Type B pancreatic cell (in vitro differentiated cells): ENCODE measurements at regions not wholly inside any gene's neighbourhood (a gene's known extent, or its start where the extent isn't known, plus 50 kb on each side); places are given as distances from the start of the nearest gene placed in this dataset.

Experiments used
- DNase-seq: peaks from one replicate; pipeline ENCODE4 v3.0.0; 2021; ENCODE audit warnings: mixed read lengths; ENCODE audit not compliant: unreplicated experiment; ENCODE audit errors: extremely low spot score
- H3K27ac Mint-ChIP-seq: 2 replicates; pipeline ENCODE4 v1.8.0; 2021; ENCODE audit warnings: mild to moderate bottlenecking, mixed read lengths
- H3K27me3 Mint-ChIP-seq: 2 replicates; pipeline ENCODE4 v1.8.0; 2021; ENCODE audit warnings: mixed read lengths
- H3K36me3 Mint-ChIP-seq: 2 replicates; pipeline ENCODE4 v1.8.0; 2021; ENCODE audit warnings: mixed read lengths
- H3K4me1 Mint-ChIP-seq: one replicate; pipeline ENCODE4 v1.8.0; 2021; ENCODE audit warnings: mixed read lengths; ENCODE audit not compliant: unreplicated experiment
- H3K4me3 Mint-ChIP-seq: 2 replicates; pipeline ENCODE4 v1.8.0; 2021; ENCODE audit warnings: mild to moderate bottlenecking, mixed read lengths
- H3K9me3 Mint-ChIP-seq: 2 replicates; pipeline ENCODE4 v1.8.0; 2021; ENCODE audit warnings: mixed read lengths
- TF ChIP-seq, protein P1 (sequence below): fragments of 200-600 bp; sonication (generic); conservative IDR thresholded peaks from 2 replicates; pipeline ENCODE4 v1.5.0; 2021; ENCODE audit warnings: antibody characterized with exemption, mild to moderate bottlenecking

DNA sequence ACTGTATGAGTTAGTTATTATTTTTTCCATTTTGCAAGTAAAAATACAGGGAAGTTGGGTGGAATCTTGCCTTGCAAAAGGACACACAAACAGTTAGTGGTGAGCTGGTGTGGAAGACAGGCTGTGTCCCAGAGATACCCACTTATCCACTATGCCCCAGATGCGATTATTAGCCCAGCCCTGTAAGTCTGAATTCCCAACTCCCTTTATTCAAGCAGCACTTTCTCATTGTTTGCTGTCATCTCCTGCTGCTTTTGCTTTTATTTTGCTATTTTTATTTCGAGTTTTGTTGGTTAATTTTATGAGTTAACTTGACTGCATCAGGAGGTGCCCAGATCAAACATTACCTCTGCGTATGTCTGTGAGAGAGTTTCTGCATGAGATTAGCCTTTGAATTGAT, 239.4 kb downstream of the DOK5 start:
- no peaks in the 10 kb centered on the region for H3K36me3 Mint-ChIP-seq
- H3K27ac Mint-ChIP-seq = no peak overlapping the region
- H3K4me3 Mint-ChIP-seq = no peak overlapping the region
- no peaks in the 10 kb centered on the region for H3K9me3 Mint-ChIP-seq
- no peak for DNase-seq
- TF ChIP-seq, protein P1, sequence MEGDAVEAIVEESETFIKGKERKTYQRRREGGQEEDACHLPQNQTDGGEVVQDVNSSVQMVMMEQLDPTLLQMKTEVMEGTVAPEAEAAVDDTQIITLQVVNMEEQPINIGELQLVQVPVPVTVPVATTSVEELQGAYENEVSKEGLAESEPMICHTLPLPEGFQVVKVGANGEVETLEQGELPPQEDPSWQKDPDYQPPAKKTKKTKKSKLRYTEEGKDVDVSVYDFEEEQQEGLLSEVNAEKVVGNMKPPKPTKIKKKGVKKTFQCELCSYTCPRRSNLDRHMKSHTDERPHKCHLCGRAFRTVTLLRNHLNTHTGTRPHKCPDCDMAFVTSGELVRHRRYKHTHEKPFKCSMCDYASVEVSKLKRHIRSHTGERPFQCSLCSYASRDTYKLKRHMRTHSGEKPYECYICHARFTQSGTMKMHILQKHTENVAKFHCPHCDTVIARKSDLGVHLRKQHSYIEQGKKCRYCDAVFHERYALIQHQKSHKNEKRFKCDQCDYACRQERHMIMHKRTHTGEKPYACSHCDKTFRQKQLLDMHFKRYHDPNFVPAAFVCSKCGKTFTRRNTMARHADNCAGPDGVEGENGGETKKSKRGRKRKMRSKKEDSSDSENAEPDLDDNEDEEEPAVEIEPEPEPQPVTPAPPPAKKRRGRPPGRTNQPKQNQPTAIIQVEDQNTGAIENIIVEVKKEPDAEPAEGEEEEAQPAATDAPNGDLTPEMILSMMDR = no peak
- H3K27me3 Mint-ChIP-seq = peaks cover 9% of the 10 kb centered on the region
- peaks cover 17% of the 10 kb centered on the region for H3K4me1 Mint-ChIP-seq

DNA sequence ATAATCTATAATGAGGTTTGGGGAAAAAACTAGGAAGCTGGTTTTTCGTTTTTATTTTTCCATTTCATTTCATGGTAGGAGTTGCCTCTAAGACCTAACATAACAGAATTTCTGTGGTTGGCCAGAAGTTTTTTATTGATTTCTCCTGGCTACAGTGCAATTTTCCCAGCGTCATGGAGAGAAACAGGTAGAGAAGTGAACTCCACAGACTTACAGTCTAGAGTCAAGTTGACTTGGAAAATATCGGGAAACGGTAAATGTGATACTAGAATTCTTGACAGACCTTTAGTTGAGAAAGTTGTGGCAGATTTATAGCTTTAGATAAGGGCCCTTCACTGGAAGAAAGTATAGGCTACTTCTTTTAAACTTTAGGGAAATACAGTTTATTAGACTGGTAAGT, 238.3 kb downstream of the DOK5 start:
- Mint-ChIP-seq H3K4me3 (no peak overlapping the region), H3K27me3 (peaks cover 9% of the 10 kb centered on the region), H3K27ac (no peak overlapping the region), H3K4me1 (peaks cover 17% of the 10 kb centered on the region), H3K9me3 (no peaks in the 10 kb centered on the region), H3K36me3 (no peaks in the 10 kb centered on the region)
- TF ChIP-seq, protein P1 = no peak
- no peak for DNase-seq

DNA sequence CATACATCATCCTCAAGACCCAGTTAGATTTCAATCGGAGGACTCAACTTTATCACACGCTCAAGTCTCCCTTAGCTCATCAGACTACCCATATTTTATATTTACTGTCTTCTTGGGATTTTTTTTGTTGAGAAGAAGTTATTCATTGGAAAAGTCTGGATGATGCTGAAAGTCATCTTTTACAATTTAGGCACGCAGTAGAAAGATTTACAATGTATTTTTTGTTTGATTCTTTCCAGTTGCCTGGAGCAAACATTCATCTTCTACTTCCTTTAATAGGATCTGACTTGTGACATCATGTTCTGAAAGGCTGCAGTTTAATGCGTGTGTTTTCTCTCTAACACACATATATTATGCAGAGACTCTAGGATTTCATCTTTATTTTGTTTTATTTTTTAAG, 235.7 kb downstream of the DOK5 start:
- H3K36me3 Mint-ChIP-seq = no peaks in the 10 kb centered on the region
- peaks cover 17% of the 10 kb centered on the region for H3K4me1 Mint-ChIP-seq
- no peaks in the 10 kb centered on the region for H3K9me3 Mint-ChIP-seq
- no peak for DNase-seq
- no peak overlapping the region for H3K4me3 Mint-ChIP-seq
- TF ChIP-seq, protein P1 = no peak
- H3K27me3 Mint-ChIP-seq = peaks cover 9% of the 10 kb centered on the region
- H3K27ac Mint-ChIP-seq = no peak overlapping the region

DNA sequence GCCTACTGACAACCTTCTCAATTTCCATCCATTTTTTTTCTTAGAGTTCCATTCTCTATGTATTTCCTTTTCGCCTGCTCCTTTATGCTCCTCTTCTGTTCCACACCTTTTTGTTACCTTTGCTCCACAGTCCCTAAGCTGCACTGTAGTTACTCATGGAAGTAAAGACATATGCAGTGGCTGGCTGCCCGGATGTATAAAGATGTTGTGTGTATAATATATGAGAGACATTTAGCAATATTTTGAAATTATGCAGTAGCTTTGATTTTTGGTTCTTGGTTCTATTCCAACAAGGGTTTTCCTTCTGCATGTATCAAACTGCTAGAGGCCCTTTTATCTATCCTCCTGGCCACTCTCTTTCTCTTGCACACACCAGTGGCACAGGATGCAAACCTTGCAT, 234.9 kb downstream of the DOK5 start:
- no peaks in the 10 kb centered on the region for H3K36me3 Mint-ChIP-seq
- no peak for DNase-seq
- no peak overlapping the region for H3K27ac Mint-ChIP-seq
- TF ChIP-seq, protein P1 = no peak
- H3K9me3 Mint-ChIP-seq = no peaks in the 10 kb centered on the region
- peaks cover 9% of the 10 kb centered on the region for H3K27me3 Mint-ChIP-seq
- H3K4me3 Mint-ChIP-seq = no peak overlapping the region
- H3K4me1 Mint-ChIP-seq = peaks cover 14% of the 10 kb centered on the region

DNA sequence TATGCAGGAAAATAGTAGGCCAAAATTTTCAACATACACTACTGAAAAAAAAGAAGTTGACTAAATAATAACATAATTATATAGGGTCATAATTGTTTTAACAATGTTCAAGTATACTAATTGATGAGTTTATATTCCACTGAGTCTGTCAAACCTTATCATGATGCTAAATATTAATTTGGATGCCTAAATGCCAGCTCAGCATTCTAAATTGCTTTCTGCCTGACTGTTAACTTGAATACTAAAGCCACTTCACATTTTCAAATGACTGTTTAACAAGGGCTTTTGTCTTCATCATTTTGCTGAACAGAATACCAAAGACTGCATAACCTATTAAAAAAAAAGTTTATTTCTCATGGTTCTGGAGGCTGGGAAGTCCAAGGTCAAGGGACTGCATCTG, 232.8 kb downstream of the DOK5 start:
- H3K9me3 Mint-ChIP-seq = no peaks in the 10 kb centered on the region
- no peak for DNase-seq
- TF ChIP-seq, protein P1 = no peak
- H3K4me1 Mint-ChIP-seq = peaks cover 11% of the 10 kb centered on the region
- peaks cover 12% of the 10 kb centered on the region for H3K27me3 Mint-ChIP-seq
- H3K27ac Mint-ChIP-seq = no peak overlapping the region
- no peaks in the 10 kb centered on the region for H3K36me3 Mint-ChIP-seq
- H3K4me3 Mint-ChIP-seq = no peak overlapping the region

DNA sequence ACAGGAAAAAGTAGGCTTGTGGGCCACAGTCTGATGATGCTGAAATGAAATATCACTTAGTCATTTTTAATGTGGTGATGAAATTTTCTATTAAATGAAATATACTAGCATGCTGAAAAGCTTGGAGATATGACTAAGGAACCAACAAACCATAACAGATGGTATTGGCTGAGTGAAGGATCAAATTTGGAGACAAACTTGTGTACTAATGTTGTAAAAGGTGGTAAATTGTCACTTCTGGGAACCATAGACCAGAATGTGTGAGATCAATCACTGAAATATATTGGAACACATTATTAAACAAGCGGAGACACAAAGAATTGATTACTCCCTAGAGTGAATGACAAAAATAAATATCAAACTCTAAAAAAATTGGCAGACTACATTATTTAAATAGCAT, 232.4 kb downstream of the DOK5 start:
- TF ChIP-seq, protein P1 = no peak
- peaks cover 13% of the 10 kb centered on the region for H3K27me3 Mint-ChIP-seq
- no peak overlapping the region for H3K4me3 Mint-ChIP-seq
- H3K36me3 Mint-ChIP-seq = no peaks in the 10 kb centered on the region
- H3K27ac Mint-ChIP-seq = no peak overlapping the region
- no peak for DNase-seq
- H3K4me1 Mint-ChIP-seq = peaks cover 11% of the 10 kb centered on the region
- H3K9me3 Mint-ChIP-seq = no peaks in the 10 kb centered on the region
